Adrenal gland (tissue), 5 donors: ENCODE measurements at regions not wholly inside any gene's neighbourhood (a gene's known extent, or its start where the extent isn't known, plus 50 kb on each side); places are given as distances from the start of the nearest gene placed in this dataset.

ENCODE experiments used
- POLR2A ChIP-seq, 2 donors: fragments of 450-650 bp; IDR thresholded peaks; one replicate each; pipeline ENCODE4 v1.6.1; 2017; ENCODE audit warnings: antibody characterized with exemption in 2 of 2, mild to moderate bottlenecking in 2 of 2, moderate library complexity in 1 of 2
- TF ChIP-seq, protein P1 (sequence below), 6 experiments: fragments of 450-650 bp in 4 of 6; fragments of 200-600 bp in 2 of 6; sonication (generic) in 1 of 6; IDR thresholded peaks; 1 replicate in 5 of 6; 2 replicates in 1 of 6; pipeline versions ENCODE4 v1.5.1 to v1.8.0; 2016 to 2021; ENCODE audit warnings: antibody characterized with exemption in 6 of 6, mild to moderate bottlenecking in 2 of 6, moderate library complexity in 1 of 6
- donor health status: DM: no; HTN: no; CAD: no.

GRCh38 chr18:43663159-43663558, 385.9 kb upstream of the SYT4 start:
- TF ChIP-seq, protein P1, sequence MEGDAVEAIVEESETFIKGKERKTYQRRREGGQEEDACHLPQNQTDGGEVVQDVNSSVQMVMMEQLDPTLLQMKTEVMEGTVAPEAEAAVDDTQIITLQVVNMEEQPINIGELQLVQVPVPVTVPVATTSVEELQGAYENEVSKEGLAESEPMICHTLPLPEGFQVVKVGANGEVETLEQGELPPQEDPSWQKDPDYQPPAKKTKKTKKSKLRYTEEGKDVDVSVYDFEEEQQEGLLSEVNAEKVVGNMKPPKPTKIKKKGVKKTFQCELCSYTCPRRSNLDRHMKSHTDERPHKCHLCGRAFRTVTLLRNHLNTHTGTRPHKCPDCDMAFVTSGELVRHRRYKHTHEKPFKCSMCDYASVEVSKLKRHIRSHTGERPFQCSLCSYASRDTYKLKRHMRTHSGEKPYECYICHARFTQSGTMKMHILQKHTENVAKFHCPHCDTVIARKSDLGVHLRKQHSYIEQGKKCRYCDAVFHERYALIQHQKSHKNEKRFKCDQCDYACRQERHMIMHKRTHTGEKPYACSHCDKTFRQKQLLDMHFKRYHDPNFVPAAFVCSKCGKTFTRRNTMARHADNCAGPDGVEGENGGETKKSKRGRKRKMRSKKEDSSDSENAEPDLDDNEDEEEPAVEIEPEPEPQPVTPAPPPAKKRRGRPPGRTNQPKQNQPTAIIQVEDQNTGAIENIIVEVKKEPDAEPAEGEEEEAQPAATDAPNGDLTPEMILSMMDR (IDR thresholded peaks at IDR 0.05), result no peak
- TF ChIP-seq POLR2A (IDR thresholded peaks at IDR 0.05), result no peak
